Activated T-cell treated with anti-CD3 and anti-CD28 coated beads, Interleukin-2, amount 50 U/mL, for 72 hours (primary cell): ENCODE measurements at regions not wholly inside any gene's neighbourhood (a gene's known extent, or its start where the extent isn't known, plus 50 kb on each side); places are given as distances from the start of the nearest gene placed in this dataset.
"Not testable (repeated sequence)": the region's sequence is repeated elsewhere in the genome, so short reads cannot be mapped to it uniquely, and the experiment has no call there.

Experiments used
- ATAC-seq, 2 donors: fragments of 150-1000 bp; cut with Tn5 transposase; replicated peaks in 1 of 2; 2 replicates each; pipeline ENCODE4 v1.10.0; 2021; ENCODE audit warnings: moderate library complexity in 2 of 2, mild to moderate bottlenecking in 1 of 2
- DNase-seq, 2 donors: peaks; one replicate each; pipeline ENCODE4 v3.0.0; 2021 to 2022; ENCODE audit warnings: mixed read lengths in 1 of 2
- H3K27ac Mint-ChIP-seq: one replicate; pipeline ENCODE4 v1.8.0; 2022; ENCODE audit warnings: mild to moderate bottlenecking, moderate library complexity, mixed read lengths
- H3K27me3 Mint-ChIP-seq: one replicate; pipeline ENCODE4 v1.8.0; 2022; ENCODE audit warnings: low read depth, mixed read lengths
- H3K36me3 Mint-ChIP-seq, 2 donors: one replicate each; pipeline ENCODE4 v1.8.0; 2022; ENCODE audit warnings: mixed read lengths in 2 of 2, mild to moderate bottlenecking in 1 of 2; ENCODE audit not compliant: insufficient read depth in 2 of 2
- H3K4me1 Mint-ChIP-seq: one replicate; pipeline ENCODE4 v1.8.0; 2022; ENCODE audit warnings: low read depth, mixed read lengths
- H3K4me3 Mint-ChIP-seq, 2 donors: one replicate each; pipeline ENCODE4 v1.8.0; 2022; ENCODE audit warnings: mild to moderate bottlenecking in 2 of 2, mixed read lengths in 2 of 2, moderate library complexity in 2 of 2
- H3K9me3 Mint-ChIP-seq, 2 donors: one replicate each; pipeline ENCODE4 v1.8.0; 2022; ENCODE audit warnings: mixed read lengths in 2 of 2

GRCh38 chr3:181618260-181618659 is 93.5 kb upstream of the SOX2 start:
- Mint-ChIP-seq H3K9me3 (peaks cover 1 to 2% of the 10 kb centered on the region in 2 donors), H3K36me3 (no peaks in the 10 kb centered on the region), H3K27me3 (no peaks in the 10 kb centered on the region), H3K4me1 (no peaks in the 10 kb centered on the region), H3K4me3 (no peak overlapping the region), H3K27ac (no peak overlapping the region)
- ATAC-seq (no peak), DNase-seq (no peak)

GRCh38 chr3:181616088-181617070 is 95.3 kb upstream of the SOX2 start:
- H3K27ac Mint-ChIP-seq, result no peak overlapping the region

GRCh38 chr3:181615666-181616065 is 96.1 kb upstream of the SOX2 start:
- no peak for ATAC-seq
- H3K4me3 Mint-ChIP-seq, result no peak overlapping the region
- no peak for DNase-seq
- no peak overlapping the region for H3K27ac Mint-ChIP-seq
- no peaks in the 10 kb centered on the region for H3K27me3 Mint-ChIP-seq
- peaks cover 1 to 2% of the 10 kb centered on the region in 2 donors for H3K9me3 Mint-ChIP-seq
- no peaks in the 10 kb centered on the region for H3K36me3 Mint-ChIP-seq
- H3K4me1 Mint-ChIP-seq, result no peaks in the 10 kb centered on the region

More at GRCh38 chr3:181616088-181617070, 95.3 kb upstream of the SOX2 start:
- H3K4me1 Mint-ChIP-seq, result no peaks in the 10 kb centered on the region
- ATAC-seq (no peak), DNase-seq (no peak)
- H3K9me3 Mint-ChIP-seq, result peaks cover 1 to 2% of the 10 kb centered on the region in 2 donors
- no peak overlapping the region for H3K4me3 Mint-ChIP-seq
- H3K36me3 Mint-ChIP-seq, result no peaks in the 10 kb centered on the region
- H3K27me3 Mint-ChIP-seq, result no peaks in the 10 kb centered on the region

- H3K4me3 Mint-ChIP-seq, result no peak overlapping the region
- DNase-seq (no peak), ATAC-seq (no peak)
- no peaks in the 10 kb centered on the region for H3K4me1 Mint-ChIP-seq
- no peaks in the 10 kb centered on the region for H3K27me3 Mint-ChIP-seq
- H3K9me3 Mint-ChIP-seq, result peaks cover 0 to 1% of the 10 kb centered on the region in 2 donors
- H3K36me3 Mint-ChIP-seq, result no peaks in the 10 kb centered on the region
- H3K27ac Mint-ChIP-seq, result no peak overlapping the region
Observed at GRCh38 chr3:181614878-181615277, 96.8 kb upstream of the SOX2 start.

- H3K27ac Mint-ChIP-seq, result no peak overlapping the region
- H3K9me3 Mint-ChIP-seq, result peaks cover 0 to 1% of the 10 kb centered on the region in 2 donors
- DNase-seq (no peak), ATAC-seq (no peak)
- no peaks in the 10 kb centered on the region for H3K4me1 Mint-ChIP-seq
- H3K27me3 Mint-ChIP-seq, result no peaks in the 10 kb centered on the region
- no peak overlapping the region for H3K4me3 Mint-ChIP-seq
- H3K36me3 Mint-ChIP-seq, result no peaks in the 10 kb centered on the region
Observed at GRCh38 chr3:181613813-181614212, 97.9 kb upstream of the SOX2 start.

GRCh38 chr3:181613191-181613590 is 98.5 kb upstream of the SOX2 start:
- Mint-ChIP-seq H3K27ac (no peak overlapping the region), H3K27me3 (no peaks in the 10 kb centered on the region), H3K4me3 (no peak overlapping the region), H3K4me1 (no peaks in the 10 kb centered on the region), H3K9me3 (peaks cover 0 to 1% of the 10 kb centered on the region in 2 donors), H3K36me3 (no peaks in the 10 kb centered on the region)
- ATAC-seq (no peak), DNase-seq (no peak)

- Mint-ChIP-seq H3K4me1 (no peaks in the 10 kb centered on the region), H3K4me3 (no peak overlapping the region), H3K27me3 (no peaks in the 10 kb centered on the region), H3K9me3 (peaks cover 0 to 1% of the 10 kb centered on the region in 2 donors), H3K36me3 (no peaks in the 10 kb centered on the region), H3K27ac (no peak overlapping the region)
- ATAC-seq, result no peak
- DNase-seq, result no peak
Observed at GRCh38 chr3:181610973-181611265, 100.8 kb upstream of the SOX2 start.

- Mint-ChIP-seq H3K9me3 (peaks cover 1 to 3% of the 10 kb centered on the region in 2 donors), H3K4me1 (no peaks in the 10 kb centered on the region), H3K27me3 (no peaks in the 10 kb centered on the region), H3K36me3 (no peaks in the 10 kb centered on the region), H3K4me3 (no peak overlapping the region), H3K27ac (no peak overlapping the region)
- no peak for ATAC-seq
- no peak for DNase-seq
Observed at GRCh38 chr3:181610083-181610972, 101.4 kb upstream of the SOX2 start.

GRCh38 chr3:181609030-181609767 is 102.5 kb upstream of the SOX2 start:
- ATAC-seq (no peak), DNase-seq (no peak)
- no peaks in the 10 kb centered on the region for H3K36me3 Mint-ChIP-seq
- no peak overlapping the region for H3K27ac Mint-ChIP-seq
- no peaks in the 10 kb centered on the region for H3K27me3 Mint-ChIP-seq
- H3K4me1 Mint-ChIP-seq, result no peaks in the 10 kb centered on the region
- peaks cover 0 to 3% of the 10 kb centered on the region in 2 donors for H3K9me3 Mint-ChIP-seq
- H3K4me3 Mint-ChIP-seq, result no peak overlapping the region

GRCh38 chr3:181604267-181604666 is 107.5 kb upstream of the SOX2 start:
- Mint-ChIP-seq H3K27ac (no peak overlapping the region), H3K4me1 (no peaks in the 10 kb centered on the region), H3K27me3 (no peaks in the 10 kb centered on the region), H3K36me3 (no peaks in the 10 kb centered on the region), H3K9me3 (peaks cover 2 to 3% of the 10 kb centered on the region in 2 donors), H3K4me3 (no peak overlapping the region)
- ATAC-seq (no peak), DNase-seq (no peak)

- Mint-ChIP-seq H3K27me3 (no peaks in the 10 kb centered on the region), H3K9me3 (peaks cover 4 to 10% of the 10 kb centered on the region in 2 donors), H3K36me3 (peaks cover 1 to 3% of the 10 kb centered on the region in 2 donors), H3K4me1 (no peaks in the 10 kb centered on the region), H3K27ac (no peak overlapping the region), H3K4me3 (no peak overlapping the region)
- DNase-seq, result no peak
- ATAC-seq, result no peak
Observed at GRCh38 chr3:181596126-181596525, 115.6 kb upstream of the SOX2 start.

- H3K27ac Mint-ChIP-seq, H3K27me3 Mint-ChIP-seq, H3K4me3 Mint-ChIP-seq, H3K36me3 Mint-ChIP-seq, H3K4me1 Mint-ChIP-seq, DNase-seq, ATAC-seq: not testable (repeated sequence)
- H3K9me3 Mint-ChIP-seq, result peaks cover 19 to 38% of the 10 kb centered on the region in 2 donors
Observed at GRCh38 chr3:181590939-181591338, 120.8 kb upstream of the SOX2 start.

- Mint-ChIP-seq H3K27ac (no peak overlapping the region), H3K4me1 (no peaks in the 10 kb centered on the region), H3K9me3 (peaks cover 5 to 11% of the 10 kb centered on the region in 2 donors), H3K36me3 (peaks cover 0 to 2% of the 10 kb centered on the region in 2 donors), H3K4me3 (no peak overlapping the region), H3K27me3 (no peaks in the 10 kb centered on the region)
- DNase-seq (no peak), ATAC-seq (no peak)
Observed at GRCh38 chr3:181582619-181583018, 129.1 kb upstream of the SOX2 start.
